Stimulated activated CD8-positive, alpha-beta memory T cell treated with anti-CD3 and anti-CD28 coated beads, Interleukin-2, amount 100 ng/mL, for 1 hour (primary cell): ENCODE measurements at regions not wholly inside any gene's neighbourhood (a gene's known extent, or its start where the extent isn't known, plus 50 kb on each side); places are given as distances from the start of the nearest gene placed in this dataset.

Source experiments
- DNase-seq, 2 donors: peaks; one replicate each; pipeline ENCODE4 v3.0.0-alpha.2; 2020; ENCODE audit warnings: low read depth in 2 of 2

DNA sequence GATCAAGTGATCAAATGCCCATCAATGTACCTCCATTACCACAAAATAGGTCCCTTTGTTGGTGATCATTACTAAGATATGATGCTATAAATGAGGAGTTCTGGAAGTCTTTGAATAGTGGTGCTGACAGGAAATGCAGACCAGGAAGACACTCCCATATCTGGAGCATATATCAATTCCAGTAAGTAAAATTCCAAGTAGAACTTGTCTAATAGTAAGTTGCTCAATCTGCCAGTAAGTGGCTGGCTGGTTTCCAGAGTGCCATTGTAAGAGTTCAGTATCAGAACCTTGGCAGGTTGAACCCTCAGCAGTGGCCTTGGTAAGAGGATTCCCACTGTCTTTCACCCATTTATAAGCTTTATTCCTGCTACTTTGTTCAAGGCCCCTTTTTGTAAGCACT is 379.9 kb upstream of the RBMS3 start:
- DNase-seq: no peak

DNA sequence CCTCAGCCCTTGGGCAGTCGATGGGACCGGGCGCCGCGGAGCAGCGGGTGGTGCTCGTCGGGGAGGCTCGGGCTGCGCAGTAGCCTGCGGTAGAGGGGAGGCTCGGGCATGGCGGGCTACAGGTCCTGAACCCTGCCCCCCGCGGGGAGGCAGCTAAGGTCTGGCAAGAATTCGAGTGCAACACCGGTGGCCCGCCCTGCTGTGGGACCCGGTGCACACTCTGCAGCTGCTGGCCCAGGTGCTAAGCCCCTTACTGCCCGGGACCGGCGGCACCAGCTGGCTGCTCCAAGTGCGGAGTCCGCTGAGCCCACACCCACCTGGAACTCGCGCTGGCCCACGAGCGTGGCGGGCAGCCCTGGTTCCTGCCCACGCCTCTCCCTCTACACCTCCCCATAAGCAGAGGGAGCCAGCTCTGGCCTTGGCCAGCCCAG is 377.7 kb upstream of the RBMS3 start:
- DNase-seq: no peak

DNA sequence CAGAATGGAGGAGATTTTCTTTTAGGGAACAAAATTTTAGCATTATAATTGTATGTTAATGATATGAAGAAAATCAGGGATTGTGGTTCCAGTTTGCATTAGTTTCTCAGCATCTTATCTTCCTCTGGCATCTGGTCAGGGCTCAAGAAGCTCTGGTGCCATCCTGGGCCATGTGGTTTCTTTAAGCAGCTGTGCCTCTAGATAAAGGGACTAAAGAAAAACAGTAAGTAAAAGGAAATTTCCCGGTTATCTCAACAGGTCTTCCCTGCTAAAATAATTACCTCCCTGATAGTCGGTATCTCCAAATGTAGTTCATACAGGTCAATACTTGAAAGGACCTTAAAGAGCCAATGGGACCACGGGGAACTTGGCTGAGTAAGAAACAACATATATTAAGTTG is 375.1 kb upstream of the RBMS3 start:
- no peak for DNase-seq

DNA sequence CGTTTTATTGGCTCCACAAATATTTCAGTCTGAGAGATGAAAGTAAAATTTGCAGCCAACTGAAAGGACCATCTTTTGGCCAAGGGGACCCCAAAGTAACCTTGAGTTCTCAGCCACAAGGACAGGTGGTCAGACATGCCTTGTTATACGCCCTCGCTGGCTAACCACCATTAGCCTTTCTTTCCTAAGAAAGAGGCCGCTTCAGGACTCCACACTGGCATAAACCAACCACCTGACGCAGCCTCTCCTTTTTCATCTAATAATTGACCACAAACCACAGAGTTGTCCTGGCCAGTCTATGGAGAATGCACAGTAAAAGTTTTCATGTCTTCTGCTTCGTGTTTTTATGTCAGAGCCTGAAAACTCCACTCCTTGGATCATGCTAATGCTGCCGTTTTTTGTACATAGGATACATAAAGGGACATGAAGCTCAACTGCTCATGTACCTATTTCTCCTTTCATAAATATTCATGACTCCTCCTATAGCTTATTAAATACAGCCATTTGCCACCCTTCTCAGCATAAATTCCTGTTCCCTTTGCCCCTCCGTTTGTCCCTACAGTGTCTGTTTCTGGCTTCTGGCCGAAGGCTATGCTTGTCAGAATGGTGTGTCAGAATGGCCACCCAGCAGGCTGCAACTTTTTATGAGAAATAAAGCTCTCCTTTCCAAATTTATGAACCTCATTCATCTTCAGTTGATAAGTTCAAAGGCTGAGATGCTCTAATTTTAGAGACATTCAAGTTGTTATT is 374.1 kb upstream of the RBMS3 start:
- no peak for DNase-seq

DNA sequence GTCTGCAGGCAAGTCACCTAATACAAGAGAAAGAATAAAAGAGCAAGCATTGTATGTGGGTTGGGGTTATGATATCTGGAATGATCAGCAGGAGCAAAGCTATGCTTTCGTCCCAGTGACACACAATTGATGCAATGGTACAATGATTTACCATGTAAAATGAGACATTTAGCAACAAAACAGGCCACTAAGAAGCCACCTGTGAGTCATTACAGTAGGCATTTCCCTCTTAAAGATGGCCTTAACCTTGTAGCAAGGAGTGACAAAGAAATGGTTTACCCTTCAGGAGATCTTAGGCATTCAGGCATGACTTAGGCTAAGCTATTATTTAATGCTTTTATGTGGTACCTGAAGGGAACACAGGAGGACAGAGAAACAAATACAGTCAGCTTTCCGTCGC is 373.3 kb upstream of the RBMS3 start:
- no peak for DNase-seq

DNA sequence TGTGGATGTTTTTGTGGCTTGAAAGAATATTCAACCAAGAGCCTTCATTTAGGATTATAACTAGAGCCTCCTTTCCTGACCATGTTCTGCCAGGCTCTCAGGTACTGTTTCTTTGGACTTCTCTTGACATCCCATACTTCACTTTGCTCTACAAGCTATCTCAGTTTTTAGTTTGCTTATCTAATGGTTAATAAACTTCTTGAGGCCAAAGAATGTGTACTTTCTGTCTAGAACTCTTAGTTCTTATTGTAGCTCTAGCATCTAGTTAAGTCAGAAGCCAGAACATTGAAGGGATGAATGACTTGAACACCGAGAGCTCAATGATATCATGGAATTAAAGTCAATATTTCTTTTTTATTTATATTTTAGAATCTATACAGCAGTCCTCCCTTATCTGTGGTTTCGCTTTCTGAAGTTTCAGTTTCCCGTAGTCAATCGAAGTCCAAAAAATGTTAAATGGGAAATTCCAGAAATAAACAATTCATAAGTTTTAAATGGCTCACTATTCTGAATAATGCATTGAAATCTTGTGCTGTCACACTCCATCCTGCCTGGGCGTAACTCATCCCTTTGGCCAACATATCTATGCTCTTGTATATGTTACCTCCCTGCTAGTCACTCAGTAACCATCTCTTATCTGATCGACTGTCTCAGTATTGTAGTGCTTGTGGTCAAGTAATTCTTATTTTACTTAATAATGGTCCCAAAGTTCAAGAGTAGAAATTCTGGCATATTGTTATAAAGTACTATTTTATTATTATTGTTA is 368.6 kb upstream of the RBMS3 start:
- no peak for DNase-seq

DNA sequence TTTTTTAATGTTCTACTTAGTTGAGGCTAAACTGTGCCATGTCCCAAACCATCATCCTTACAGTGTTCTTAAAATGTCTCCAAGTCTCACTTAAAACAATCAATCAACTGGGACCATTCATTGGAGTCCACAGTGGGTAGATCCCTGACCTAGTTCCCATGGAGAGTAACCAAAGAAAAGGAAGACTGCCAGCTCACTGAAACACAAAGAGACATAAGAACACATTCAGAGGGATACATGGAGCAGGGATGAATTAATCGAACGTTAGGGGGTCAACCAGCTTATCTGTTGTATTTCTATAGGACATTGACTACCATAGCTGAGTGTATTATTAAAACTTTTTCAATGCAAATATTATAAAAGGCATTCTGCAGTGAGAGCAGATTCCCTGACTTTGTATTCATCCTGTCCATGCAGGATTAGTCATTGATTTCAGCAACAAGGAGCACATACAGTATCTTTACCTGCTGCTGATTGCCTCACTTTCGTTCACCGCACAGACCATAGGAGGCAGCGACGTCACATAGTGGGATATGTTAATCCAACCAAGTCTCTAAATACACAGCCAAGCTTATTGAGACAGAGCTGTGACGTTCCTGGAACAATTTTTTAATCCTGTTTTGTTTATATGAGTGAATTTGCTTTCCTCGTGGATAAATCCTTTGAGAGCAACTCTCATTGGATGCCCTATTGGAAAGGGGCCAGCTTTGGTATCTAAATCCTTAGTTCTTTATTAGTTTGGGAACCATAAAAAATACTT is 364.9 kb upstream of the RBMS3 start:
- no peak for DNase-seq

DNA sequence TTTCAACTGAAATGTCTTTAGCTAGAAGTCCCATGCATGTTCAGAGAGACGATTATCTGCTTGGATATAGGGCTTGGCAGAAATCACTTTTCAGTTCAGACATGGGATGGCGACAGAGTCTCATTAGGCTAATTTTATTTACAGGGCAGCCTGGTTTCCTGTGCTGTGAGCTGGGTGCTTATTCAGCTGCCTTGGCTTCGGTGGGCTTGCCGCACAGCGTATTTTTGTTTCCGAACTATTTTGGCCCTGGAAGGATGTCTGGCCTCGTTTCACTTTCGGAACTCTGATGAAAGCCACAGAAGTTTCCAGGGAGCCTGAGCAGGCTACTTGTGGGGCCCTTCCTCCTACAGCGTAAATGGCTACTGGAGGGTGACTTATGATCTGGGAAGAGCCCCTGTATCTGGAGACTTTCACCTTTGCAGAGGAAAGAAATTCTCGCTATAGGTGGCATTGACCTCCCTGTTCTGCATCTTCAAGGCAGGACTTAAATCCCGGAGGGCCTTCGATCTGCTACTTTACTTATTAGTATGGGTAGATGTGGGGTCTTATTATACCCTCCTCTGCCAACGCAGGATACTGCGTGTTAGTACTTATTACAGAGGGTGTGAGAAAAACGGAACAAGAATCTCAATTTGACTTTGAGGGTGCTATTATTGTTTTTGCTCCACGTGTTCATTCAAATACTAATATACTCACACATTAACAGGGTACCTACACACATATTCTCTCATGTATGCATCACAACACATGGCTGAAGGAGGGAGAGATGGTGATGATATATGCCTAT is 364.0 kb upstream of the RBMS3 start:
- no peak for DNase-seq

DNA sequence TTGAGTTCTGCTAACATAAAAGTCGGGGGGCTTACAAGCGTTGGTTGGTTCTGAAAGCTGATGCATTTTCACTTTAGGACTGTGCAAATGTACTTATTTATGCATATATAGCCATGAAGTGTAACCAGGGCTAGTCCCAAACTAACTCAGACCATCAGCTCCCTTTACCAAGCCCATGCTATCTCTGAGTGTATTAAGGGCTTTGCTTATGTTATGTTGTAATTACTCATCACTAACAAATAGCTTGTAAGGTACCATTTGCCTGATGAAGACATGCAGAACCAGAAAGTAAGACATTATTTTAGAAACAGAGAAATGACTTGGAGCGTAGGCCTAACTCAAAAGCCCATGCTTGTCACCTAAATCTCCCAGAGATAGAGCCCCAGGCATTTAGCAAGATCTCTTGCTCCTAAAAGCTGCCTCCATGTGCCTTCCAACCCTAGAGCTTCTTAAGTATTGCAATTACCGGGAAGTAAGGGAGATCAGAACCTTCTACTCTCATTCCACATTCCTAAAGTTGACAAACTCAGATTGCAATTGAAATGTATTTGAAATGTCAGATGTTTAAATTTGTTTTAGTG is 362.9 kb upstream of the RBMS3 start:
- DNase-seq: no peak

DNA sequence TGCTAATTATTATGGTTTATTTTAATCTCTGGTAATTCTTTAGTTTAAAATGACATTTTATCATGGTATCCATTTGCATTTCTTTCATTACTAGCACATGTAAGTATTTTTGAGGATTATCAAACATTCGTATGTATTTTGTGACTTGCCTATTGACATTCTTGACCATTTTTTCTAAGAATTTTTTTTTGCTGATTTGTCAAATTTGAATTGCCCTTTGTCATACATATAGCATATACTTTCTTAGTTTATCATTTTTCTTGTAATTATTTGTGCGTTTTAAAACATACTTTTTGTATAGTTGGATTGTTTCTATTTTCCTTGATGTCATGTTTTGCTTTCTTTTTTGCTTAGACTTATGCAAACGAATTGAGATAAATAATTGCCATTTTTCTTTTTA is 358.5 kb upstream of the RBMS3 start:
- DNase-seq: no peak

DNA sequence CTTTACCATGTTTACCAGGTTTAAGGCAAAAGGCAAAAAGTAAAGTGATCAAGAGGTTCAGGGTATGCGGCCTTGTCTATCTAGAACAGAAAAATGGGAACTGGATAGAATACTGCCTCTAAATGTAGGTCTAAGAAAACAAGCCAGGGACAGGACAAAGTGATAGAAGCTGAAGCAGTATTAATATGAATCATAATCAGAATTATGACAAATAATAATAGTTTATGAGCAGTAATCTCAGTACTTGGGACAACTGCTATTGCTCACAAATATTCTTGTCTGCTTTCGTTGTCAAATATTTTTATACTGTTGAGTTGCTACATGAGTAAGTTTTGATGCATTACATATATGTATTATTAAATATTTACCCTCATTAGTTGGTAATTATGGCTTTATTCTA is 356.9 kb upstream of the RBMS3 start:
- no peak for DNase-seq

DNA sequence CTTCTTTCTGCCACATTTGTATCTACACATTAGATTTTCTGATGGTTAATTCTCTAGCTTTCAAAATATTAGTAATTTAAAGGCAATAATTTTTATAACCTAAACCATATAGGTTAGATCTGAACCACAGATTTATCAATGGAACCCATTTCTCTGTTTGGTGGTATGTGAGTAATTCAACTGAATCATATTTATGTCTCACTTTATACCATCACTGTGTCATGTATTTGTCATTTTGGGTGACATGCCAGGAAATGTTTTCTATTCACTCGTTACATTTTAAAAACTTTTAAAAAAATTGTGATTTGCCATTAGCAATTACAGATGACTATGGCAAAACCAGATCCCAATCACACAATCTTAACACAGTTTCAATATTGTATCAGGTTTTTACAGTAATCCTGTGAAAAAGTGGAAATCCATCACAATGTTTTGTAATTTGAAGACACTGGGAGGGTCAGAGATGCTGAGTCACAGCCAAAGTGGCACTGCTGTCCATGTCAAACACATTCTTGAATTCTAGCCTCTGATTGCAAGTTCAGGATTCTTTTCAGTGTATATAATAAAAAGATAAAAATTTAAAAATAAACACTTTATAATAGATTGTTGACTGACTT is 356.0 kb upstream of the RBMS3 start:
- DNase-seq: no peak

DNA sequence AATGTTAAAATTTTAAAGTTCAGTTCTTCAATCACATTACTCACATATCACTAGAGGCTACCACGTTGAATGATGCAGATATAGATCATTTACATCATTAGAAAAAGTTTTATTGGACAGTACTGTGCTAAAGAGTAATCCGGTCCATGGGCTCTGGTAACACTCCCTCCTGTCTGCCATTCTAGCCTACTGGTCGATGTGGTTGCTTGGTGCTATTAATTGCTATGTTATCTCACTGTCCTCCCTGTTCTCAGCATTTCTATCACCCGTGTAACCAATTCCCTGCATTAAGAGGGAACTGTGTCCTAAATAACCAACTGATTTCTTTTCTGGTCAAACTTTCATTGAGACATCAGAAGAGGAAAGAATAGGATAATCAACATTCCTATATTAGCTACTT is 347.5 kb upstream of the RBMS3 start:
- no peak for DNase-seq

DNA sequence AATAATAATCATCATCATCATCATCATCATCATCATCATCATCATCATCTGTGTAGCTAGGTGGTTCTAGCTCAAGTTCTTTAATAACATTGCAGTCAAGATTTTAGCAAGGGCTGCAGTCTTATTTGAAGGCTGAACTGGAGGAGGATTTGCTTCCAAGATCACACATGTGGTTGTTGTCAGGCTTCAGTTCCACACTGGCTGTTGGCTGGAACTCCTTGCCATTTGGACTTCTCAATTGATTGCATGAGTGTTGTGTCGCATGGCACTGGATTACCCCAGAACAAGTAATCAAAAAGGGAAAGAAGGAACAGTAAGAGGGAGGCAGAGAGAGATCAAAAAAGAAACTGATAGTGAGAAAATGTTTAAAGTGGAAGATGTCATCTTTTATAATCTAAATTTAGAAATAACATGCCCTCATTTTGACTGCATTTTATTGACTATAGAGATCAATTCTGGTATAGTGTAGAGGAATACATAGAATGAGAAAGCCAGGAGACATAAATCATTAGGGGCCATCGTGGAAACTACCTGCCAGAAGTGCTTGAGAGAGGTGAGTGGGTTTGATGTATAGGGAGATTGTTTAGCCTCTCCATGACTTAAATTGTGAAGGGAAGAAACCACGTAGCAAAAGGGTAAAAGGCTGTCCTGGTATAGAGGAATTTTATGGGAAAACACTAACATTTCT is 346.6 kb upstream of the RBMS3 start:
- DNase-seq: no peak

DNA sequence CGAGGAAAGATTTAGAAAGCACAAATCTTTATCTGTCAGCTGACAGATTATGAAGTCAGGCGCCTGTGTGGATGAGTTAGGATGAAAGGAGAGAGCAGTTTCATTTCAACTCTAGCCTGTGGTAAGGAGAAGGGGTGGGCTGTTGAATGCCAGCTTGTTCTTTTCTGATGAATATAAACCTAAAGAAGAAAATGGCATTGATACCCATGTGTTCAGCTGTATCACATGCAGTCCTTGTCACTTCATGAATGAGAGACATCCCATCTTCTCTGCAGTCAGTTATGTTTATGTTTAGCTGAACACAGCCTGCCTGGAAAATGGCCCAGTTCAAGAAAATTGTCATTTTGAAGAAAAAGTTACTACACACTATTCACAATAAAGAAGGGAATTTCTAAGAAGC is 345.7 kb upstream of the RBMS3 start:
- DNase-seq: no peak

DNA sequence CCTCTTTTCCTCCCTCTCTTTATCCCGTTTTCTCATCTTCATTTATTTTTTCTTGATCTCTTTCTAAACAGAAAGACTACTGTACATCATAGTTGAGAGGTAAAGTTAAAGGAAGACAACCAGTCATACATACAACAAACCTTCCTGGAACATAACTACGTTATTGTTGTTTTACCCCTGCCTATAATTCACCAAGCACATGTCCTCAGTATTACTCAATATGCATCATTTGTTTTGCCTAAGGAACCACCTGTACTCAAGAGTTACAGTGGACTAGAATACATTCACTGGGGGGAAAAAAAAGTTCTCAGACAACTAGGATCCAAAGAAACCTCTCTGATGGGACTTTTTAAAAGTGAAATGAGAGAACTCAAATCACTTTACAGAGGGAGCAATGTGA is 344.7 kb upstream of the RBMS3 start:
- DNase-seq: no peak

DNA sequence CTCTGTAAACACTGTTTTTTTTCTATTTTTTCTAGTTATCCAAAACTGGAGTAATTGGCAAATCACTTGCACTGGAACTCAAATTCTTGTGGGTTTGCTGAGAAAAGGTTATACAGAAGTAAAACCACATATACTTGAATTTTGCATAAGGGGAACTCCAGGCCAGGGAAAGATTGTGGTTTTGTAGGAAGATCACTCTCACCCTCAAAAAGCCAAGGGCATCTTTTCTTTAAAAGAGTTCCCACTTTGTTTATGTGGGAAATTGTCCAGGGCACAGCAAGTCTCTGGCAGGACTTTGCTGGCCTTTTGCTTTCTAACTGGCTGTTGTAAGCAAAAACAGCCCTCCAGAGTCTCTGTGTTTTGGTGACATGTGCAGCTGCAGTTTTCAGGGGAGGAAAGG is 340.3 kb upstream of the RBMS3 start:
- no peak for DNase-seq

DNA sequence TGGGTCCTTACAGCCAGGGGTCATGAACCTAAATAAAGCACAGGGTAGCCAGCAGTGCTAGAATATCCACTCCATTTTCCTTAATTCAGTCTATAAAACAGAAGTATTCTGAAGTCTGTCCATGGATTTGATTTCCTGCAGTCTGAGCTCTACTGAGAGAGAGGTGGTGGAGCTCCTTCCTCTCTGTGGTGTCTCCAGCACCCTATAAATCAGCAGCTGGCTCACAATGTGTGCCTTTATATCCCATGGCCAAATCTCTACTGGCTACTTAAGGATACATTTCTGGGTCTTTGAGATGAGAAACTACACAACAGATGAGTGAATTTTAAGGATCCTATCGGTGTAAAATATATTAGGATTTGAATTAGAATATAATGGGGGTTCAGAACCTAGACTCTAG is 339.9 kb upstream of the RBMS3 start:
- no peak for DNase-seq

DNA sequence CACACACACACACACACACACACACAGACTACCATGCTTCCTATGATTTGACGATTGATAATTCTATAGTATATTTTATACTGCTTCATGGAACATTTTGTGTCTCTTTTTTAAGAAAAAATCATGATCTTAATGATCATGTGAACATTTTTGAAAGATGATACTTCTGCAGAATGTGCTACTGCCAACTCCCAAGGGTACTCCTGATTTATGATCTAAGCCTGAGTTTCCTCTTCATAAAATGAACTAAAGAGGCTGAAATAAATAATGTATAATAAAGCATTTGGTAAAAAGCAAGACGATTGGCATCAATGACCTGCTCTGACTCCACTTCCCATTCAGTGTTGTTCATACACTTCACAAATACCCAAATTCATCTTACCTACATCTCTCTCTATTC is 333.8 kb upstream of the RBMS3 start:
- no peak for DNase-seq

DNA sequence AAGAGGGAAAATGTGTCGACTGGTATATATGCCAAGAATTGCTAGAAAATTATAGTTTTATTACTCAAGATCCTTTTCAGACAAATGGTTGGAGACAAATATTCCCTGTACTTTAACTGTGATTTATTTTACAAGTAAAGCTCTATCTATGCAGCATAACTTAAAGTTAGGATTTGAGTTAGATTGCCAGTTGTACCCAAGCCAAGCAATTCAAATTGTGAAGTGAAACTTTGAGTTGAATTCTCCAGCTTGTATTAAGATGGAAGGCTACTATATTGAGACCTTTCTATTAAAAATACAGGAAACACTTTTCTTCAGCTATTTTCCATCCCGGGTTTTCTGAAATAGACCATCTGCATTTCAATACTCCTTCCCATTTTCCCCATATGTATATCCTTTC is 333.1 kb upstream of the RBMS3 start:
- DNase-seq: no peak

DNA sequence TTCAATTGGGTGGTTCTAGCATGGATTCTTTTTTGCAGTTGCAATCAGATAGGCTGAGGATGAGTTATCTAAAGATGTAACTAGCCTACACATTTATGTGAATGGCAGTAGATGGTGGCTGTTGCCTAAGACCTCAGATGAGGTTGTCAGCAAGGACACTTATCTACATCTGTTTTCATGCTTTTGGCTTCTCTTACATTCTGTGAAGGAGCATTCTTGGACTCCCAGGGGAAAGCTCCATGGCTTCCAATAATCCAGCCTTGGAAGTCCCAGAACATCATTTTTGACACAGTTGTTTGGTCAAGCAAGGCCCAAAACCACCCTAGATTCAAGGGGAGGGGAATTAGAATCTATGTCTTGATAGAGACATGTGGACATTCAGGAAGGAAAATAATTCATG is 332.2 kb upstream of the RBMS3 start:
- DNase-seq: no peak
